OCI-LY7 (cell line): ENCODE measurements at regions not wholly inside any gene's neighbourhood (a gene's known extent, or its start where the extent isn't known, plus 50 kb on each side); places are given as distances from the start of the nearest gene placed in this dataset.

Experiments
- BruUV-seq: library from RNA; stranded (reverse); fragments of 400-500 nt; replicated peaks from 2 replicates; lab custom pipeline; 2021; lab: Mats Ljungman, UMichigan
- CTCF ChIA-PET: fragments of 300-600 bp; sonication (Branson Sonifier 250); formaldehyde crosslinking; loops from one replicate; lab custom pipeline; 2022; ENCODE audit warnings: antibody characterized with exemption; ENCODE audit not compliant: unreplicated experiment; lab: Charles Lee
- POLR2A ChIA-PET: fragments of 300-600 bp; sonication (Branson Sonifier 250); formaldehyde crosslinking; loops from one replicate; lab custom pipeline; 2022; ENCODE audit warnings: antibody characterized with exemption; lab: Charles Lee
- DNase-seq: peaks from one replicate; pipeline ENCODE4 v3.0.0-alpha.2; 2015; ENCODE audit warnings: low spot score
- H2AFZ ChIP-seq: fragments of 200-600 bp; sonication (generic), shearing (Covaris generic); 2 replicates; pipeline ENCODE4 v1.6.1; 2014; ENCODE audit warnings: mild to moderate bottlenecking, antibody characterized with exemption, low read length, moderate library complexity
- H3K27ac ChIP-seq: fragments of 200-600 bp; sonication (generic); 2 replicates; pipeline ENCODE4 v1.5.1; 2014; ENCODE audit warnings: mixed run types, low read depth, mild to moderate bottlenecking, moderate library complexity, low read length, inconsistent platforms; ENCODE audit not compliant: poor library complexity, severe bottlenecking
- H3K36me3 ChIP-seq: fragments of 200-600 bp; sonication (generic); 2 replicates; pipeline ENCODE4 v1.6.1; 2014; ENCODE audit warnings: mild to moderate bottlenecking, antibody characterized with exemption, low read length, moderate library complexity, mixed read lengths; ENCODE audit not compliant: insufficient read depth
- H3K4me1 ChIP-seq: fragments of 200-600 bp; sonication (generic); 2 replicates; pipeline ENCODE4 v1.5.1; 2014; ENCODE audit warnings: mild to moderate bottlenecking, low read length; ENCODE audit not compliant: insufficient read depth, poor library complexity, severe bottlenecking
- H3K4me2 ChIP-seq: fragments of 200-600 bp; sonication (generic); 2 replicates; pipeline ENCODE4 v1.6.1; 2014; ENCODE audit warnings: mild to moderate bottlenecking, low read length
- H3K4me3 ChIP-seq: fragments of 200-600 bp; sonication (generic); 2 replicates; pipeline ENCODE4 v1.5.1; 2014; ENCODE audit warnings: mild to moderate bottlenecking, low read depth, low read length; ENCODE audit not compliant: poor library complexity, severe bottlenecking
- H3K79me2 ChIP-seq: fragments of 200-600 bp; sonication (generic); 2 replicates; pipeline ENCODE4 v1.6.1; 2016; ENCODE audit warnings: low read depth, mild to moderate bottlenecking, low read length, moderate library complexity, mixed read lengths; ENCODE audit not compliant: insufficient read depth
- H3K9me2 ChIP-seq: fragments of 200-600 bp; sonication (generic); 2 replicates; pipeline ENCODE4 v1.6.1; 2016; ENCODE audit warnings: mild to moderate bottlenecking, low read length, mixed read lengths; ENCODE audit not compliant: insufficient read depth
- H3K9me3 ChIP-seq: fragments of 200-600 bp; sonication (generic); 2 replicates; pipeline ENCODE4 v1.6.1; 2014; ENCODE audit warnings: mild to moderate bottlenecking, mixed run types, low read length, mixed read lengths
- H4K20me1 ChIP-seq: fragments of 200-600 bp; sonication (generic); 2 replicates; pipeline ENCODE4 v1.6.1; 2014; ENCODE audit warnings: mild to moderate bottlenecking, antibody characterized with exemption, low read length, moderate library complexity, mixed read lengths; ENCODE audit not compliant: insufficient read depth
- EZH2phosphoT487 ChIP-seq: fragments of 200-600 bp; sonication (generic); IDR thresholded peaks from 2 replicates; pipeline ENCODE4 v1.6.1; 2018; ENCODE audit warnings: low read depth, borderline replicate concordance, mild to moderate bottlenecking, mixed run types, antibody characterized with exemption, low read length, moderate library complexity, mixed read lengths
- intact Hi-C: fragments of 100-400 bp; cut with micrococcal nuclease; formaldehyde crosslinking; loops from one replicate; pipeline ENCODE4 v1.10.0; 2022; ENCODE audit not compliant: unreplicated experiment
- TF ChIP-seq, protein P1 (sequence below): fragments of 200-600 bp; sonication (generic); conservative IDR thresholded peaks from 2 replicates; pipeline ENCODE4 v1.5.1; 2014; ENCODE audit warnings: mild to moderate bottlenecking, antibody characterized with exemption, low read length, moderate library complexity, mixed read lengths

DNA sequence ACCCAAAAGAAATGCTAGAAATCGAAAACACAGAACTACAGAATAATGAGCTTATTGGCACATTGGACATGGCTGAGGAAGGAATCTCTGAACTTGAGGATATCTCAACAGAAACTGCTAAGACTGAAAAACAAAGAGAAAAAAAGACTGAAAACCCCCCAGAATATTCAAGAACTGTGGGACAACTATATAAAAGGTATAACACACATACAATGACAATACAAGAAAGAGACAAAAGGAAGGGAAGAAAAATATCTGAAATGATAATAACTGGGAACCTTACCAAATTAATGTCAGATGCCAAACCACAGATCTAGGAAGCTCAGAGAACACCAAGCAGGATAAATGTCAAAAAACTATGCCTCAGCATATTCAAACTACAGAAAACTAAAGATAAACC is 68.6 kb upstream of the TNPO1 start:
- Histone ChIP-seq H3K4me1 (no peaks in the 10 kb centered on the region), H3K79me2 (no peaks in the 10 kb centered on the region), H2AFZ (no peak overlapping the region), H3K9me3 (no peaks in the 10 kb centered on the region), H3K4me3 (no peak overlapping the region), H3K27ac (no peak overlapping the region), H4K20me1 (no peaks in the 10 kb centered on the region), H3K36me3 (no peaks in the 10 kb centered on the region), H3K4me2 (no peak overlapping the region), H3K9me2 (no peaks in the 10 kb centered on the region)
- ChIA-PET POLR2A (interaction anchor here (0.6 to 0.7 kb wide), 4 partner anchors 10 to 1537 kb away, joined by 3 to 4 read pairs (median 4); no protein-coding TSS in a partner anchor), CTCF (no interaction called here)
- no TSS peak for BruUV-seq
- intact Hi-C loops, result no loop called here
- TF ChIP-seq EZH2phosphoT487, result no peak
- TF ChIP-seq, protein P1, sequence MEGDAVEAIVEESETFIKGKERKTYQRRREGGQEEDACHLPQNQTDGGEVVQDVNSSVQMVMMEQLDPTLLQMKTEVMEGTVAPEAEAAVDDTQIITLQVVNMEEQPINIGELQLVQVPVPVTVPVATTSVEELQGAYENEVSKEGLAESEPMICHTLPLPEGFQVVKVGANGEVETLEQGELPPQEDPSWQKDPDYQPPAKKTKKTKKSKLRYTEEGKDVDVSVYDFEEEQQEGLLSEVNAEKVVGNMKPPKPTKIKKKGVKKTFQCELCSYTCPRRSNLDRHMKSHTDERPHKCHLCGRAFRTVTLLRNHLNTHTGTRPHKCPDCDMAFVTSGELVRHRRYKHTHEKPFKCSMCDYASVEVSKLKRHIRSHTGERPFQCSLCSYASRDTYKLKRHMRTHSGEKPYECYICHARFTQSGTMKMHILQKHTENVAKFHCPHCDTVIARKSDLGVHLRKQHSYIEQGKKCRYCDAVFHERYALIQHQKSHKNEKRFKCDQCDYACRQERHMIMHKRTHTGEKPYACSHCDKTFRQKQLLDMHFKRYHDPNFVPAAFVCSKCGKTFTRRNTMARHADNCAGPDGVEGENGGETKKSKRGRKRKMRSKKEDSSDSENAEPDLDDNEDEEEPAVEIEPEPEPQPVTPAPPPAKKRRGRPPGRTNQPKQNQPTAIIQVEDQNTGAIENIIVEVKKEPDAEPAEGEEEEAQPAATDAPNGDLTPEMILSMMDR, result no peak
- no peak for DNase-seq

DNA sequence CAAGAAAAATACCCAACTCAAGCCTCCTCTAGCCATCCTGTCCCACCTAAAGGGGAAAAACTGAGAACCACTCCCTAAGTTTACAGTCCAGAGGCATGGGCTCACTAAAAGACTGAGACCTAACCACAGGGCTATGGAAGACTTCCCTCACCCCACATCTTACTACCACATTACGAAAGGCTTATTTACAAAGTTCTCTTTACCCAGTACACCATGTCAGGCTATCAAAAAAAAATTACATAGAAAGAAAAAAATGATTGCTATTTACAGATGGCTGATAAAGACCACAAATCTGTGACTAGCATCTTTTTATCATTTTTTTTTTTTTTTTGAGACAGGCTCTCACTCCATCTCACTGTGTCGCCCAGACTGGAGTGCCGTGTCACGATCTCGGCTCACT is 69.7 kb upstream of the TNPO1 start:
- intact Hi-C loops, result no loop called here
- H3K9me2 ChIP-seq, result no peaks in the 10 kb centered on the region
- no peak overlapping the region for H3K27ac ChIP-seq
- DNase-seq, result no peak
- no peaks in the 10 kb centered on the region for H3K9me3 ChIP-seq
- H4K20me1 ChIP-seq, result no peaks in the 10 kb centered on the region
- H3K36me3 ChIP-seq, result no peaks in the 10 kb centered on the region
- H2AFZ ChIP-seq, result no peak overlapping the region
- POLR2A ChIA-PET, result no interaction called here
- H3K4me3 ChIP-seq, result no peak overlapping the region
- no peaks in the 10 kb centered on the region for H3K4me1 ChIP-seq
- no peak overlapping the region for H3K4me2 ChIP-seq
- no peaks in the 10 kb centered on the region for H3K79me2 ChIP-seq
- CTCF ChIA-PET, result no interaction called here
- TF ChIP-seq EZH2phosphoT487, result no peak
- TF ChIP-seq, protein P1, result no peak
- no TSS peak for BruUV-seq

DNA sequence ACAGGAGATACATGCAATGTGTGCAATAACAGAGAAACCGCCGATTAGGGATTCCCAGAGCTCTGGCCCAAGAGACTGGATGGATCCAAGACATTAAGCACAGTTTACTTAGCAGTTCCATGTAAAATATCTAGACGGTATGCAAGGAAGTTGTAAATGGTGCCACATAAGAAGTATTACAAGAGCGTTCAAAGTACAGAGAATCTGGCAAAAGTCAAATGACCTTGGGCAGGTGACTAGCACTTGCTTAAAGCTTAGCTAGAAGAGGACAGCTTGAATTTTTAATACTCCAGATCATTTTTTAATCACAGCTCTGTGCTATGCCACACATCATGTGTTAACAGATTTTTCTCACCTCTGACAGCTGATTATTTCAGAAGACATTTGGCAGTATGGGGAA is 72.3 kb upstream of the TNPO1 start:
- Histone ChIP-seq H3K36me3 (no peaks in the 10 kb centered on the region), H3K79me2 (no peaks in the 10 kb centered on the region), H3K27ac (no peak overlapping the region), H3K4me1 (no peaks in the 10 kb centered on the region), H3K9me3 (no peaks in the 10 kb centered on the region), H3K4me2 (no peak overlapping the region), H2AFZ (no peak overlapping the region), H3K4me3 (no peak overlapping the region), H3K9me2 (no peaks in the 10 kb centered on the region), H4K20me1 (no peaks in the 10 kb centered on the region)
- intact Hi-C loops, result no loop called here
- TF ChIP-seq EZH2phosphoT487, result no peak
- TF ChIP-seq, protein P1, result no peak
- BruUV-seq, result no TSS peak
- CTCF ChIA-PET, result no interaction called here
- POLR2A ChIA-PET, result no interaction called here
- no peak for DNase-seq
